MG63 (cell line): ENCODE measurements at regions not wholly inside any gene's neighbourhood (a gene's known extent, or its start where the extent isn't known, plus 50 kb on each side); places are given as distances from the start of the nearest gene placed in this dataset.
"Not testable (repeated sequence)": the region's sequence is repeated elsewhere in the genome, so short reads cannot be mapped to it uniquely, and the experiment has no call there.

ENCODE experiments used
- DNase-seq: peaks from one replicate; pipeline ENCODE4 v3.0.0-alpha.2; 2020
- H3K27me3 ChIP-seq: fragments of 250-450 bp; sonication (Bioruptor Pico); 2 replicates; pipeline ENCODE4 v1.5.1; 2020; ENCODE audit warnings: mild to moderate bottlenecking, moderate library complexity
- H3K36me3 ChIP-seq: fragments of 250-450 bp; sonication (Bioruptor Pico); 2 replicates; pipeline ENCODE4 v1.5.1; 2020; ENCODE audit warnings: mild to moderate bottlenecking, moderate library complexity
- H3K4me3 ChIP-seq: fragments of 250-450 bp; sonication (Bioruptor Pico); 2 replicates; pipeline ENCODE4 v1.5.1; 2020; ENCODE audit warnings: mild to moderate bottlenecking, moderate library complexity
- H3K9me3 ChIP-seq: fragments of 250-450 bp; sonication (Bioruptor Pico); 2 replicates; pipeline ENCODE4 v1.5.1; 2020; ENCODE audit warnings: mild to moderate bottlenecking, moderate library complexity

GRCh38 chr5:57662991-57663390 is 180.4 kb upstream of the ACTBL2 start:
- Histone ChIP-seq H3K4me3 (no peak overlapping the region), H3K27me3 (no peaks in the 10 kb centered on the region), H3K9me3 (no peaks in the 10 kb centered on the region), H3K36me3 (no peaks in the 10 kb centered on the region)
- no peak for DNase-seq

- Histone ChIP-seq H3K36me3 (no peaks in the 10 kb centered on the region), H3K9me3 (no peaks in the 10 kb centered on the region; the same call in 1 of the 2 replicates), H3K4me3 (no peak overlapping the region), H3K27me3 (no peaks in the 10 kb centered on the region)
- no peak for DNase-seq
These were observed 177.3 kb upstream of the ACTBL2 start for GRCh38 chr5:57659886-57660285.

GRCh38 chr5:57658018-57658417 is 175.4 kb upstream of the ACTBL2 start:
- Histone ChIP-seq H3K27me3 (no peaks in the 10 kb centered on the region), H3K36me3 (no peaks in the 10 kb centered on the region), H3K4me3 (no peak overlapping the region), H3K9me3 (no peaks in the 10 kb centered on the region; the same call in 1 of the 2 replicates)
- no peak for DNase-seq

GRCh38 chr5:57655228-57655627 is 172.6 kb upstream of the ACTBL2 start:
- H3K9me3 ChIP-seq: no peaks in the 10 kb centered on the region; the same call in 1 of the 2 replicates
- no peak for DNase-seq
- H3K36me3 ChIP-seq: no peaks in the 10 kb centered on the region
- no peak overlapping the region for H3K4me3 ChIP-seq
- H3K27me3 ChIP-seq: no peaks in the 10 kb centered on the region

GRCh38 chr5:57653636-57654290 is 171.2 kb upstream of the ACTBL2 start:
- no peak for DNase-seq
- H3K36me3 ChIP-seq: no peaks in the 10 kb centered on the region
- H3K27me3 ChIP-seq: no peaks in the 10 kb centered on the region
- H3K9me3 ChIP-seq: no peaks in the 10 kb centered on the region; the same call in none of the 2 replicates
- H3K4me3 ChIP-seq: no peak overlapping the region

- DNase-seq: no peak
These were observed 168.5 kb upstream of the ACTBL2 start for GRCh38 chr5:57651127-57651526.

GRCh38 chr5:57650360-57651069 is 167.9 kb upstream of the ACTBL2 start:
- no peaks in the 10 kb centered on the region for H3K27me3 ChIP-seq
- H3K36me3 ChIP-seq: no peaks in the 10 kb centered on the region
- peak; percentile 28 for DNase-seq
- H3K9me3 ChIP-seq: no peaks in the 10 kb centered on the region; the same call in none of the 2 replicates
- no peak overlapping the region for H3K4me3 ChIP-seq

More at GRCh38 chr5:57651127-57651526, 168.5 kb upstream of the ACTBL2 start:
- Histone ChIP-seq H3K27me3 (no peaks in the 10 kb centered on the region), H3K9me3 (no peaks in the 10 kb centered on the region; the same call in none of the 2 replicates), H3K4me3 (no peak overlapping the region), H3K36me3 (no peaks in the 10 kb centered on the region)

GRCh38 chr5:57642698-57643097 is 160.1 kb upstream of the ACTBL2 start:
- no peak overlapping the region for H3K4me3 ChIP-seq
- H3K9me3 ChIP-seq: no peaks in the 10 kb centered on the region; the same call in 1 of the 2 replicates
- H3K36me3 ChIP-seq: no peaks in the 10 kb centered on the region
- H3K27me3 ChIP-seq: no peaks in the 10 kb centered on the region
- DNase-seq: no peak

GRCh38 chr5:57642066-57642465 is 159.5 kb upstream of the ACTBL2 start:
- Histone ChIP-seq H3K9me3 (no peaks in the 10 kb centered on the region; the same call in 1 of the 2 replicates), H3K36me3 (no peaks in the 10 kb centered on the region), H3K27me3 (no peaks in the 10 kb centered on the region), H3K4me3 (no peak overlapping the region)
- DNase-seq: no peak

- H3K36me3 ChIP-seq: no peaks in the 10 kb centered on the region
- no peaks in the 10 kb centered on the region for H3K27me3 ChIP-seq
- no peak for DNase-seq
- no peaks in the 10 kb centered on the region for H3K9me3 ChIP-seq
- no peak overlapping the region for H3K4me3 ChIP-seq
These were observed 152.7 kb upstream of the ACTBL2 start for GRCh38 chr5:57635146-57635777.

- DNase-seq: no peak
- H3K9me3 ChIP-seq: no peaks in the 10 kb centered on the region
- H3K4me3 ChIP-seq: no peak overlapping the region
- H3K36me3 ChIP-seq: no peaks in the 10 kb centered on the region
- no peaks in the 10 kb centered on the region for H3K27me3 ChIP-seq
These were observed 150.3 kb upstream of the ACTBL2 start for GRCh38 chr5:57632937-57633336.

- H3K27me3 ChIP-seq, H3K36me3 ChIP-seq, H3K4me3 ChIP-seq, H3K9me3 ChIP-seq, DNase-seq: not testable (repeated sequence)
These were observed 148.5 kb upstream of the ACTBL2 start for GRCh38 chr5:57631139-57631538.

GRCh38 chr5:57627661-57628060 is 145.1 kb upstream of the ACTBL2 start:
- H3K4me3 ChIP-seq: no peak overlapping the region
- DNase-seq: no peak
- no peaks in the 10 kb centered on the region for H3K9me3 ChIP-seq
- no peaks in the 10 kb centered on the region for H3K36me3 ChIP-seq
- no peaks in the 10 kb centered on the region for H3K27me3 ChIP-seq

- Histone ChIP-seq H3K27me3 (no peaks in the 10 kb centered on the region), H3K36me3 (no peaks in the 10 kb centered on the region), H3K4me3 (no peak overlapping the region), H3K9me3 (no peaks in the 10 kb centered on the region)
- no peak for DNase-seq
These were observed 144.1 kb upstream of the ACTBL2 start for GRCh38 chr5:57626703-57627102.

- DNase-seq: no peak
These were observed 139.0 kb upstream of the ACTBL2 start for GRCh38 chr5:57621624-57622023.

GRCh38 chr5:57618767-57619381 is 136.3 kb upstream of the ACTBL2 start:
- no peaks in the 10 kb centered on the region for H3K9me3 ChIP-seq
- no peaks in the 10 kb centered on the region for H3K27me3 ChIP-seq
- H3K36me3 ChIP-seq: no peaks in the 10 kb centered on the region
- DNase-seq: no peak
- no peak overlapping the region for H3K4me3 ChIP-seq

More at GRCh38 chr5:57621624-57622023, 139.0 kb upstream of the ACTBL2 start:
- H3K36me3 ChIP-seq: no peaks in the 10 kb centered on the region
- H3K9me3 ChIP-seq: no peaks in the 10 kb centered on the region
- no peaks in the 10 kb centered on the region for H3K27me3 ChIP-seq
- no peak overlapping the region for H3K4me3 ChIP-seq

GRCh38 chr5:57613741-57614140 is 131.1 kb upstream of the ACTBL2 start:
- H3K9me3 ChIP-seq: no peaks in the 10 kb centered on the region
- H3K4me3 ChIP-seq: no peak overlapping the region
- no peak for DNase-seq
- no peaks in the 10 kb centered on the region for H3K36me3 ChIP-seq
- H3K27me3 ChIP-seq: no peaks in the 10 kb centered on the region
